ENCODE measurements at regions not wholly inside any gene's neighbourhood (a gene's known extent, or its start where the extent isn't known, plus 50 kb on each side); places are given as distances from the start of the nearest gene placed in this dataset.
"Not testable (repeated sequence)": the region's sequence is repeated elsewhere in the genome, so short reads cannot be mapped to it uniquely, and the experiment has no call there.

DNA sequence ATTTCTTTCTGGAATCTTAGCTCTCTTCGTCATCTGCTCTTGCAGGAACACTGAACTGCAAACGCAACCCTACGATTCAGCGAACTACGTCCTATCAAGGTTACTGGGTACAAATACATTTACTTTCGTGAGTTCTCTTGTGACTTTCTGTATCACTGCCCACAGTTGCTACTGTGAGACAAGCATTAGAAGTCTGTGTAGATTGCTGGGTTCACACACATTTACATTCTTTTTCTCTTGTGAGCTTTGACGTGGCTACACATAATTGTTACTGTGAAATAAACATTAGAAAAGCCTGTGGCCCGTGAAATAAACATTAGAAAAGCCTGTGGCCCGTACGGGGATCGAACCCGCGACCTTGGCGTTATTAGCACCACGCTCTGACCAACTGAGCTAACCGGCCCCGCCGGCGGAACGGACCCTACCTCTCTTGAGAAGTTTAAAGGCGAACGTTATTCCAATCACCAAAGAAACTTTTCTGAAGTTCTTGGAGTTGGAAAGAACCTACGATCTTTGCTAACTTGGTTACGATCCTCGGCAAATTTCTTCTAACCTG, 61.2 kb upstream of the ZNF322 start:
- not testable (repeated sequence) for H3K4me3 Mint-ChIP-seq (ENCODE audit: unreplicated experiment); H3K27me3 Mint-ChIP-seq (ENCODE audit: unreplicated experiment); H3K36me3 Mint-ChIP-seq (ENCODE audit: low read depth, unreplicated experiment); DNase-seq (ENCODE audit: low spot score); H3K27ac Mint-ChIP-seq (ENCODE audit: unreplicated experiment); H3K4me1 Mint-ChIP-seq (ENCODE audit: unreplicated experiment); H3K9me3 Mint-ChIP-seq (ENCODE audit: unreplicated experiment)

DNA sequence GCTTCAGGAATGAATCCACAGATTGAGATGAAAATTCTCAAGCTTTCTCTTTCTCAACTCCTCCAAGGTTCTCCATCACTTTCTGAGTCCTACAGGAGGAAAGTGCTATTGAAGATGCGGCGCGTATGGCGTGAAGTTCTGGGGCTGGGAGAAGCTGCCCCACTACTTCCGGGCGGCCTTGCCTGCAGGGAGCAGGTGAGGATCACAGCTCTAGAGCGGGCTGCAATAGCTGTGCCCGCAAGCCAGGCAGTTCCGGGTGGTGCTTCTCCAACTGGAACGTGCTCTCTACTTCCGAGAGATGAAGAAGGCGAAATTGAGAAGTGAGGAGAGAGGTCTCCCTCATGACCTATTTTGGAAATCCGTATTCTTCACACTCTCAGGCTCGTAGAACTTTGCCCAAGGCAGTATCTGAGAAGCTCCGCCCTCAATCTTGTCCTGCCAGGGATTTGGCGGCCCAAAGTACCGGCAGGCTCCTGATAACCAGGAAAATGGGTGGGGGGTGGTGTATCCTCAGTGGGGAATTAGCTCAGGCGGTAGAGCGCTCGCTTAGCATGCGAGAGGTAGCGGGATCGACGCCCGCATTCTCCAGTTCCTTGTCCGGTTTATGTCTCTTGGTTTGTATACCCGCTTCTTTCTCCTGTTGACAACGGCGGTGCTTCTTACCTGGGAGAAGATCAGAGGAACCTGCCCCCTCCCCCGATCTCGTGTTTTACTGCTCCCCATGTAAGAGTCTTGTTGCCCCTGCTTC, 70.6 kb upstream of the ZNF322 start:
- not testable (repeated sequence) for H3K4me1 Mint-ChIP-seq (ENCODE audit: unreplicated experiment); H3K27me3 Mint-ChIP-seq (ENCODE audit: unreplicated experiment); H3K27ac Mint-ChIP-seq (ENCODE audit: unreplicated experiment); DNase-seq (ENCODE audit: low spot score); H3K4me3 Mint-ChIP-seq (ENCODE audit: unreplicated experiment); H3K9me3 Mint-ChIP-seq (ENCODE audit: unreplicated experiment); H3K36me3 Mint-ChIP-seq (ENCODE audit: low read depth, unreplicated experiment)

DNA sequence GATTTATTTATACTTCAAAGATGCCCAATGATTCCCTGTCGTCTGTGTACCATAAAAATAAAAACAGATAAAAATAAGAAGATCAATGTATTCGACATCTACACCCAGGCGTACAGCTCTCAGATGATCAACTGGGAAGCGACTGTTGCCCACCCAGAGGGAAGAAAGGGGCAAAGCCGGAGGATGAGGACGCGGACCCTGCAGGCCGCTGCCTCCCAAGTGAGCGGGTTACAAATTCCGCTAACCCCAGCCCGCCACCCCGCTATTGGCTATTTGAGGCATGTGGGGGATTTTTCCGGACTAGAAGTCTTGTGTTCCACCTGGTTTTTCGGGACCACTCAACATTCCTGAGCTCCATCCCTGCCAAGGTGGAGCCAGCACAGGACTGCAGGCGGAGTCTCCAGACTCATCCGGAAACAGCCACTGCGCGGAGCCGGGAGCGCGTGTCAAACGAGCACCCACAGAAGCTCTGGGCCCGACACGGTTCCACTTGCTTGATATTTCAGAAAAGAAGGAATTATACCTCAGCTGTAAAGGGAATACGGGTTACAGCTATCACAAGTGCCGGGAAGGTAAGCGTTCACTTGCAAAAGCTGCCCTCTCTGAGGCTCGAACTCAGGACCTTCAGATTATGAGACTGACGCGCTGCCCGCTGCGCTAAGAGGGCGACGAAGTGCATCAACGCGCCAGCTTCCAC, 75.4 kb upstream of the ZNF322 start:
- not testable (repeated sequence) for H3K36me3 Mint-ChIP-seq (ENCODE audit: low read depth, unreplicated experiment); H3K4me1 Mint-ChIP-seq (ENCODE audit: unreplicated experiment)

DNA sequence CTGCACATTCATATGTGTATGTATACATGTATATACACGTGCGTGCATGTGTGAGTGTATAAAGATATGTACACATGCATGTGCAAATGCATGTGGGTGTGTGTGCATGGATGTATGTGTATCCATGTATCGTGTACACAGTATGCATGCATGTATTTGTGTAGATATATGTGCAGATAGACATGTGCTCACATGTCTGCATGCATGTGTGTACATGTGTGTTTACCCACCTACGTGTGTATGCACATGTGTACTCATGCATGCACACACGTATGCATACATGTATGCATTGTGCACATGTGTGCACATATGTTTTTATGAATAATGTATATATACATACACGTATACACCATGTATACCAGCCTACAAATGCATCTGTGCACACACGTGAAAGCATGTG, 80.3 kb upstream of the ZNF322 start:
- H3K4me1 Mint-ChIP-seq (ENCODE audit: unreplicated experiment) = peaks cover 11% of the 10 kb centered on the region
- no peaks in the 10 kb centered on the region for H3K9me3 Mint-ChIP-seq (ENCODE audit: unreplicated experiment)
- TF ChIP-seq, protein P1, sequence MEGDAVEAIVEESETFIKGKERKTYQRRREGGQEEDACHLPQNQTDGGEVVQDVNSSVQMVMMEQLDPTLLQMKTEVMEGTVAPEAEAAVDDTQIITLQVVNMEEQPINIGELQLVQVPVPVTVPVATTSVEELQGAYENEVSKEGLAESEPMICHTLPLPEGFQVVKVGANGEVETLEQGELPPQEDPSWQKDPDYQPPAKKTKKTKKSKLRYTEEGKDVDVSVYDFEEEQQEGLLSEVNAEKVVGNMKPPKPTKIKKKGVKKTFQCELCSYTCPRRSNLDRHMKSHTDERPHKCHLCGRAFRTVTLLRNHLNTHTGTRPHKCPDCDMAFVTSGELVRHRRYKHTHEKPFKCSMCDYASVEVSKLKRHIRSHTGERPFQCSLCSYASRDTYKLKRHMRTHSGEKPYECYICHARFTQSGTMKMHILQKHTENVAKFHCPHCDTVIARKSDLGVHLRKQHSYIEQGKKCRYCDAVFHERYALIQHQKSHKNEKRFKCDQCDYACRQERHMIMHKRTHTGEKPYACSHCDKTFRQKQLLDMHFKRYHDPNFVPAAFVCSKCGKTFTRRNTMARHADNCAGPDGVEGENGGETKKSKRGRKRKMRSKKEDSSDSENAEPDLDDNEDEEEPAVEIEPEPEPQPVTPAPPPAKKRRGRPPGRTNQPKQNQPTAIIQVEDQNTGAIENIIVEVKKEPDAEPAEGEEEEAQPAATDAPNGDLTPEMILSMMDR (IDR thresholded peaks at IDR 0.05; ENCODE audit: unreplicated experiment) = no peak
- no peak for DNase-seq (ENCODE audit: low spot score)
- H3K36me3 Mint-ChIP-seq (ENCODE audit: low read depth, unreplicated experiment) = no peaks in the 10 kb centered on the region
- peaks cover 2% of the 10 kb centered on the region for H3K27me3 Mint-ChIP-seq (ENCODE audit: unreplicated experiment)
- H3K4me3 Mint-ChIP-seq (ENCODE audit: unreplicated experiment) = no peak overlapping the region
- no peak overlapping the region for H3K27ac Mint-ChIP-seq (ENCODE audit: unreplicated experiment)

More for the DNA sequence above, 75.4 kb upstream of the ZNF322 start:
- not testable (repeated sequence) for H3K9me3 Mint-ChIP-seq (ENCODE audit: unreplicated experiment); DNase-seq (ENCODE audit: low spot score); H3K4me3 Mint-ChIP-seq (ENCODE audit: unreplicated experiment); H3K27ac Mint-ChIP-seq (ENCODE audit: unreplicated experiment); H3K27me3 Mint-ChIP-seq (ENCODE audit: unreplicated experiment)

DNA sequence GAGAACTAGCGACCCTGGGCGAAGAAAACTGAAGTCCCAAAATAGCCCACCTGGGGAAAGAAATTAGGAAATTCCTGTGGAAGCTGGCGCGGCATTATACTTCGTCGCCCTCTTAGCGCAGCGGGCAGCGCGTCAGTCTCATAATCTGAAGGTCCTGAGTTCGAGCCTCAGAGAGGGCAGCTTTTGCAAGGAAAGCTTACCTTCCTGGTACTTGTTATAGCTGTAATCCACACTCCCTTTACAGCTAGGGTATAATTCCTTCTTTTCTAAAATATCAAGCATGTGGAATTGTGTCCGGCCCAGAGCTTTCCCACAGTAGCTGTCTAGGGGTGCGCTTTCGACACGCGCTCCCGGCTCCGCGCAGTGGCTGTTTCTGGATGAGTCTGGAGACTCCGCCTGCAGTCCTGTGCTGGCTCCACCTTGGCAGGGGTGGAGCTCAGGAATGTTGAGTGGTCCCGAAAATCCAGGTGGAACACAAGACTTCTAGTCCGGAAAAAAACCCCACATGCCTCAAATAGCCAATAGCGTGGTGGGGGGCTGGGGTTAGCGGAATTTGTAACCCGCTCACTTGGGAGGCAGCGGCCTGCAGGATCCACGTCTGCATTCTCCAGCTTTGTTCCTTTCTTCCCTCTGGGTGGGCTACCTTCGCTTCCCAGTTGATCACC, 83.7 kb upstream of the ZNF322 start:
- Mint-ChIP-seq H3K27ac (ENCODE audit: unreplicated experiment) (peak overlapping the region; percentile 24), H3K9me3 (ENCODE audit: unreplicated experiment) (no peaks in the 10 kb centered on the region), H3K27me3 (ENCODE audit: unreplicated experiment) (peaks cover 8% of the 10 kb centered on the region), H3K4me1 (ENCODE audit: unreplicated experiment) (peaks cover 21% of the 10 kb centered on the region), H3K36me3 (ENCODE audit: low read depth, unreplicated experiment) (no peaks in the 10 kb centered on the region), H3K4me3 (ENCODE audit: unreplicated experiment) (peak overlapping the region; percentile 93)
- DNase-seq (ENCODE audit: low spot score) = peak; percentile 67
- TF ChIP-seq, protein P1 (IDR thresholded peaks at IDR 0.05; ENCODE audit: unreplicated experiment) = no peak

DNA sequence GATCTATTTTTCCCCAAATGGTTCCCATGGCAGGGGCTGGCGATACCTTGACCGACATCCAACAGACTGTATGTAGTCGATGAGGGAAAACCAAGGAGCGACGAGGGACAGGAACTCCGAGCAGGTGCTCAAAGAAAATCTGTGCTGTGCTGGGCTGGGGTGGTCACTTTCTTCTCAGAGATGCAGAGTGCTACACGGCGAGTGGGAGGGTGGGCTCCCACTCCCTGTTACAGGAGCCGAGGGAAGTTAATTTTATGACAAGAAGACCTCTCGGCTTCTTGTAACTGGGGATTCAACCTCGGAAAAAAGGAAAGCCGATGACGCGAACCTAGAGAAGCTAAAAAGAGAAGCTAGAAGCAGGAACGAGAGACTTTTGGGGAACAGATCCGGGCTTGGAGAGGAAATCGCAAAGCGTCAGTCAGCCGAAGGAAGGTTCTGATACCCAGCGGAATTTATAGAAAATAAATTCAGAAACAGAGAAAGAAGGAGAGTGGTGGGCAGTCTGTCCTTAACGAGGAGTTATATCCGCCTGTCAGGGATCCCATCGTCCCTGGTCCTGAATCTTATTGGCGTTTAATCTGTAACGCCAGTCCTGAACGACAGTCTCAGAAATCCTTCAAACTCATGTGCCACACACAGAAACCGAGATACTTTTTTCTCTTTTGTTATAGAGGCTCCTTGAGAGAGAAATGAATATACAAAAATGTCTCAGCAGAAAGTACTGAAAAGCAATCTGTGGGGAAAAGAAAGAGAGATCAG, 84.6 kb upstream of the ZNF322 start:
- H3K4me3 Mint-ChIP-seq (ENCODE audit: unreplicated experiment) = peak overlapping the region; percentile 93
- H3K27me3 Mint-ChIP-seq (ENCODE audit: unreplicated experiment) = peaks cover 12% of the 10 kb centered on the region
- no peaks in the 10 kb centered on the region for H3K36me3 Mint-ChIP-seq (ENCODE audit: low read depth, unreplicated experiment)
- TF ChIP-seq, protein P1 (IDR thresholded peaks at IDR 0.05; ENCODE audit: unreplicated experiment) = no peak
- peak overlapping the region; percentile 41 for H3K27ac Mint-ChIP-seq (ENCODE audit: unreplicated experiment)
- H3K4me1 Mint-ChIP-seq (ENCODE audit: unreplicated experiment) = peaks cover 25% of the 10 kb centered on the region
- no peaks in the 10 kb centered on the region for H3K9me3 Mint-ChIP-seq (ENCODE audit: unreplicated experiment)
- DNase-seq (ENCODE audit: low spot score) = no peak

DNA sequence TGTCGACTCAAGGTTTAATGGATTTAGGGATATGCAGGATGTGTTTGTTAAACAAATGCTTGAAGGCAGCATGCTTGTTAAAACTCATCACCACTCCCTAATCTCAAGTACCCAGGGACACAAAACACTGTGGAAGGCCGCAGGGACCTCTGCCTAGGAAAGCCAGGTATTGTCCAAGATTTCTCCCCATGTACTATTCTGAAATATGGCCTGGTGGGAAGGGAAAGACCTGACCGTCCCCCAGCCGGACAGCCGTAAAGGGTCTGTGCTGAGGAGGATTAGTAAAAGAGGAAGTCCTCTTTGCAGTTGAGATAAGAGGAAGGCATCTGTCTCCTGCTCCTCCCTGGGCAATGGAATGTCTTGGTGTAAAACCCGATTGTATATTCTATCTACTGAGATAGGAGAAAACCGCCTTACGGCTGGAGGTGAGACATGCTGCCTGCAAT, 85.3 kb upstream of the ZNF322 start:
- H3K36me3 Mint-ChIP-seq (ENCODE audit: low read depth, unreplicated experiment); H3K9me3 Mint-ChIP-seq (ENCODE audit: unreplicated experiment); DNase-seq (ENCODE audit: low spot score); H3K27ac Mint-ChIP-seq (ENCODE audit: unreplicated experiment): not testable (repeated sequence)
- peak overlapping the region; percentile 93 for H3K4me3 Mint-ChIP-seq (ENCODE audit: unreplicated experiment)
- peaks cover 13% of the 10 kb centered on the region for H3K27me3 Mint-ChIP-seq (ENCODE audit: unreplicated experiment)
- peaks cover 25% of the 10 kb centered on the region for H3K4me1 Mint-ChIP-seq (ENCODE audit: unreplicated experiment)

DNA sequence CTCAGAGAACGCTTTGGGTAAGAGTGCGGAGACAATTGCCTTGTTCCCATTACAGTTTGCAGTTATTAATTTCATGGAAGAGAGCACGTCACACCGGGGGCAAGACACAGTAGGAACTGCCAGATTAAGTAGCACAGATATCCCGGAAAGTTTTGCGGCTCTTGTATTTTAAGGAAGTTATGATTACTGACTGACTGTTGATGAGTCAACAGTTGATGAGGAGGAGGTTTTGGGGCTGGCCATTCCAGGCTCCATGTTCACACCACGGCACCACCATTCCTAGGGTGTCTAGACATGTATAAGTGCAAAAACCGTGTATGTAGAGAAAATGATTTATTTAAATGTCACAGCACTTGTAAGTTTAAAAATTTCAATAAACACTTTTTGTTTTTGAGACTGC, 86.4 kb upstream of the ZNF322 start:
- Mint-ChIP-seq H3K27me3 (ENCODE audit: unreplicated experiment) (peaks cover 13% of the 10 kb centered on the region), H3K4me1 (ENCODE audit: unreplicated experiment) (peaks cover 25% of the 10 kb centered on the region)
- not testable (repeated sequence) for H3K36me3 Mint-ChIP-seq (ENCODE audit: low read depth, unreplicated experiment); DNase-seq (ENCODE audit: low spot score); H3K9me3 Mint-ChIP-seq (ENCODE audit: unreplicated experiment); H3K27ac Mint-ChIP-seq (ENCODE audit: unreplicated experiment); H3K4me3 Mint-ChIP-seq (ENCODE audit: unreplicated experiment)
